GM18508 (cell line): ENCODE measurements at regions not wholly inside any gene's neighbourhood (a gene's known extent, or its start where the extent isn't known, plus 50 kb on each side); places are given as distances from the start of the nearest gene placed in this dataset.

Source experiments
- ATAC-seq: cut with Tn5 transposase; IDR thresholded peaks from one replicate; pipeline ENCODE4 v1.9.1; 2021; ENCODE audit warnings: moderate number of reproducible peaks; ENCODE audit not compliant: insufficient read depth, unreplicated experiment

- ATAC-seq: no peak
Observed at GRCh38 chr10:117668327-117669008, 125.9 kb downstream of the EMX2 start.

GRCh38 chr10:117669122-117669521, 126.6 kb downstream of the EMX2 start:
- ATAC-seq: no peak

- no peak for ATAC-seq
Observed at GRCh38 chr10:117670116-117670904, 127.8 kb downstream of the EMX2 start.

- ATAC-seq: no peak
Observed at GRCh38 chr10:117673230-117674010, 130.9 kb downstream of the EMX2 start.

GRCh38 chr10:117674201-117674600, 131.7 kb downstream of the EMX2 start:
- ATAC-seq: no peak

- ATAC-seq: no peak
Observed at GRCh38 chr10:117674646-117675045, 132.1 kb downstream of the EMX2 start.

GRCh38 chr10:117675514-117676055, 133.0 kb downstream of the EMX2 start:
- no peak for ATAC-seq

- no peak for ATAC-seq
Observed at GRCh38 chr10:117677239-117677638, 134.7 kb downstream of the EMX2 start.

- ATAC-seq: no peak
Observed at GRCh38 chr10:117677890-117678500, 135.4 kb downstream of the EMX2 start.

GRCh38 chr10:117680601-117681000, 138.1 kb downstream of the EMX2 start:
- no peak for ATAC-seq

GRCh38 chr10:117681104-117681503, 138.6 kb downstream of the EMX2 start:
- no peak for ATAC-seq

- ATAC-seq: no peak
Observed at GRCh38 chr10:117684046-117684610, 141.6 kb downstream of the EMX2 start.

GRCh38 chr10:117684672-117685211, 142.2 kb downstream of the EMX2 start:
- ATAC-seq: no peak

- no peak for ATAC-seq
Observed at GRCh38 chr10:117685431-117685830, 142.9 kb downstream of the EMX2 start.

- ATAC-seq: no peak
Observed at GRCh38 chr10:117686606-117687005, 144.1 kb downstream of the EMX2 start.

- ATAC-seq: no peak
Observed at GRCh38 chr10:117688358-117688757, 145.8 kb downstream of the EMX2 start.

GRCh38 chr10:117689566-117689965, 147.0 kb downstream of the EMX2 start:
- ATAC-seq: no peak

GRCh38 chr10:117690359-117690758, 147.8 kb downstream of the EMX2 start:
- no peak for ATAC-seq

- no peak for ATAC-seq
Observed at GRCh38 chr10:117694190-117694589, 151.6 kb downstream of the EMX2 start.

- ATAC-seq: no peak
Observed at GRCh38 chr10:117697402-117697801, 154.9 kb downstream of the EMX2 start.
